NT2/D1 (cell line): ENCODE measurements at regions not wholly inside any gene's neighbourhood (a gene's known extent, or its start where the extent isn't known, plus 50 kb on each side); places are given as distances from the start of the nearest gene placed in this dataset.

Experiments
- YY1 ChIP-seq: IDR thresholded peaks from 2 replicates; pipeline ENCODE4 v1.6.1; 2011; ENCODE audit not compliant: insufficient read length, insufficient read depth
- ZNF274 ChIP-seq: IDR thresholded peaks from 2 replicates; pipeline ENCODE4 v1.6.1; 2011; ENCODE audit warnings: mild to moderate bottlenecking, low read depth, low read length

GRCh38 chr1:47585141-47585902 lies 147.5 kb downstream of the FOXD2 start:
- TF ChIP-seq YY1 (no peak), ZNF274 (no peak)
